HG03066 (cell line): ENCODE measurements at regions not wholly inside any gene's neighbourhood (a gene's known extent, or its start where the extent isn't known, plus 50 kb on each side); places are given as distances from the start of the nearest gene placed in this dataset.
"Not testable (repeated sequence)": the region's sequence is repeated elsewhere in the genome, so short reads cannot be mapped to it uniquely, and the experiment has no call there.

Source experiments
- ATAC-seq: cut with Tn5 transposase; IDR thresholded peaks from one replicate; pipeline ENCODE4 v1.9.1; 2021; ENCODE audit warnings: low read depth; ENCODE audit not compliant: unreplicated experiment

DNA sequence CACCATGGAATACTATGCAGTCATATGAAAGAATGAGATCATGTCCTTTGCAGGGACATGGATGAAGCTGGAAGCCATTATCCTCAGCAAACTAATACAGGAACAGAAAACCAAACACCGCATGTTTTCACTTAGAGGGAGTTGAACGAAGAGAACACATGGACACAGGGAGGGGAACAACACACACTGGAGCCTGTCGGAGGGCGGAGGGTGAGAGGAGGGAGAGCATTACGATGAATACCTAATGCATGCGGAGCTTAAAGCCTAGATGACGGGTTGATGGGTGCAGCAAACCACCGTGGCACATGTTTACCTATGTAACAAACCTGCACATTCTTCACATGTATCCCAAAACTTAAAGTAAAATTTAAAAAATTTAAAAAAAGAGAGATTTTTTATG, 191.0 kb upstream of the PRSS58 start:
- ATAC-seq, result not testable (repeated sequence)

DNA sequence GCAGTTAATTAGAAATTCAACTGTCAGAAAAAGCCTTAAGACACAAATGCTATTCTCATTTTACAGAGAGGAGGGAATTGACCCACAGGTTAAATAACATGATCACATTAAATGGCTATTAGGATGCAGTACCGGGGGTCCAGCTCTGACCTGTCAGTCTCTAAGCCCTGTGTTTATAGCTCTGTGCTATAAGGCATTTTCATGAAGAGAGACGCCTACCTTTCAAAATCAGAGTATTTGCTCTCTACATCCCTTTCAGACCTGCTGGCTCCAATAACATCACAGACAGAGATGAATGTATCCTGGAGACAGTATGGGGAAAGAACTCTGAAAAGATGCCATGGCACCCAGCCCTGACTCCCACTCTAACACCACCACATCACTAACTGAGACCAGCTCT, 189.9 kb upstream of the PRSS58 start:
- ATAC-seq, result no peak

DNA sequence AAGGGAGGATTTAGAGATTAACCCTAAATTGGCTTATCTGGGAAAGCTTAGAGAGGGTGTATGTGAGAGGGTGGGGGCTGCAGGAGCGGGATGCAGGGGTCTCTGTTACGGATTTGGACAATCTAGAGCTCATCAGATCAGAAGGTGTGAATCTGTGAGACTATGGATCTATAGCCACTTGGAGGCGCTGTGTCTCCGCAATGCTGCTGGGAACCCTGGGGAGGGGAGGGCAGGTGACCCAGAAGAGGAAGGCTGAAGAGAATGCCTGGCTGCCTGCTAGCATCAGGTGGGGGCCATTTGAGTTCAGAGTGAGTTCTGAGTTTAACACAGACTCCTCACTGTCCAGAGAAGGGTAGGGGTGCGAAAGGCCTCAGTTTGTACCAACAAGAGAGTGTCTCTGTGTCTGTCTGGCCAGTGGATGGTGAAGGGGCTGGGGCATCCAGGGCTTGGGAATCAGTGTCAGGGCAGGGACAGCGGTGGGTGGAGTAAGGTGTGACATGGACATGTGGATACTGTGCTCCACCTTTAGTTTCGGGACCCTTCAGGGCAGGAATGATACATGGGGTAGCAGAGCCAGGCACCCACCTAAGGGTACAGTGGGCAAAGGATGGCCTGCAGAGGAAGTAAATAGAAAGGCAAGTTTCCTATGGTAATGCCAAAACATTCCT, 187.3 kb upstream of the PRSS58 start:
- no peak for ATAC-seq

DNA sequence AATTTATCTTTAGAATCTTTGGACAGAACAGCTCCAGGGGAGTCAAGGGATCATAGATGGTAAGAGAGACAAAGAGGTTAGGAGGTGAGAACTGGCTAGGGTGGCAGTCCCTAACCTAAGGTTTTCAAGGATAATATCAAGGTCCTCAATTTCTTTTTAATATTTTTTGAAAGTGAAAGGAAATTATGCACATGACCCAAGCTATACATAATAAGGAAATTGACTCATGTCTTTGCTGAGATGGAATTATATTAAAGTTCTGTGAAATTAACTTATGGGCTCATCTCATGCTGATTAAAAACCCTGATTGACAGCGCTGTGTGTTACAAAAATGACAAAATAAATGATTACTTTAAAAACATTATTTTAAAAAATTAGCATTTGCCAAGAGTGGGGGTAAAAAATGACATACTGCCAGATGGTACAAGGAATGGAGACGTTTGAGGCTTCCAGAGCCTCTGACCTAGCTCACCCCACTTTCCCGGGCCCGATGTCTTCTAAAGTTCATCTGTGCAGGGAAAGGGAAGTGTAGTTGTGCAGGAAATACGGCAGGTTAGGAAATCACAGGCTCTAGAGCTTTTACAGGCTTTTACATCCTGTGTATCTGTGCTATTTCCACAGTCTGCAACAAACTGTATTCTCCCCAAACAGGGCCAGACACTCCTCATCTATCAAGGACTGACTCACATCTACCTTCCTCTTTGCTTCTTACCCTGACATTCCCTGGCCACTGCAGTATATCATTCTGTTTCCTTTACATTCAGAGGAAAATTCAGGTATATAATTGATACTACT, 185.6 kb upstream of the PRSS58 start:
- no peak for ATAC-seq

DNA sequence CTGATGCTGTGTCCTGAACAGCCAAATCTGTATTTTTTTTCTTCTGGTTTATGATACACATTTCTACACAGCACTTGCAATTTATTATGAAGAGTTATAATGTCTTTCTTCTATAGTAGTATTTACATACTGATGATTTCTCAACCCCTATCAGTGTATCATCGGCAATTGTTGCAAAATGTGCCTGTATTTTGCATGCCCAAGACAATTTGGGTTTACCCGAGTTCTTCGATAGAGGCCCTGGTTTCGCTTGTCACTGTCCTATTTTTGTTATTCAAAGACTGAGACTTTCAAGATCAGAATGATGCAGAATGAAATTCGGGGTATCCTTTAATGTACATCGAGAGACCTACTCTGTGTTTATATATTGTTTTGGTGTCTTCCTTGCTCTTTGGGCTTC, 184.5 kb upstream of the PRSS58 start:
- no peak for ATAC-seq

DNA sequence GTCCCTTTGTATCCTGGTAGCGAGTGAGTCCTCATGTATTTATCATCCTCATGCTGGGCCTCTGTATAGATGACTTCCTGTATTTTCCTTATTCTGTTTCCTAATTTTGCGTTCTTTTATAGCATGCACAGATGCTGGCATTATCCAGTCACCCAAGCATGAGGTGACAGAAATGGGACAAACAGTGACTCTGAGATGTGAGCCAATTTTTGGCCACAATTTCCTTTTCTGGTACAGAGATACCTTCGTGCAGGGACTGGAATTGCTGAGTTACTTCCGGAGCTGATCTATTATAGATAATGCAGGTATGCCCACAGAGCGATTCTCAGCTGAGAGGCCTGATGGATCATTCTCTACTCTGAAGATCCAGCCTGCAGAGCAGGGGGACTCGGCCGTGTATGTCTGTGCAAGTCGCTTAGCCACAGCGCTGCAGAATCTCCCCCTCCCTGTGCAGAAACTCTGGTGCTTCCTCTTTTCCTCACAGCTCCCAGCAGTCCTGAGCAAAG, 183.1 kb upstream of the PRSS58 start:
- ATAC-seq, result no peak

DNA sequence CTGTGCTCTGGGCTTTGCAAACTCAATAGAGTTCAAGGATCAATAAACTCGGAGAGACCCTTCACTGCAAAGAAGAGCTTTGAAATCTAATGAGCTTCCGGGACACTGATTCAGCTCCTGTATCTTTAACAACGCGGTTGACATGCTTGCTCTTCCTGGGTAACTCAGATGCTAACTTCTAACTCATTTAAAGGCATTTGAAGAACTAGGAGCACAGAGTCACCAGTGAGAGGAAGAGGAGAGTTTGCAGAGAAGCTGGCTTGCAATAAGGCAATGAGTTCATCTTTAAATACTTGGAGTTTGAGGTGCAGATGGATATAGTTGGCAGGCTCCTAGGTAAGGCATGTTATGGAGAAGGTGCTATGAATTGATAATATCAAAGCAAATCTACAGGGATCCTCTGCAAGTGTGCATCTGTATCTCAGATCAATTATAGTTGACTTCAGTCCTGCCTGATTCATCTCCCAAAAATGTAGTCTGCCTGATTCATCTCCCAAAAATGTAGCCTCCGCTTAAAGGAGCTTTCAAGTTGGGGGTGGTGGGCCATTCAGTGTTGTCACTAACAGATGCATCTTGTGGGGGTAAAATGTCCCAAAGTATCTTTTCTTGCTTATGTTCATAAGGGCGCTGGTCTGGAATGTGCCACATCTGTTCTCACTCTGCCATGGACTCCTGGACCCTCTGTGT, 182.5 kb upstream of the PRSS58 start:
- ATAC-seq, result no peak

DNA sequence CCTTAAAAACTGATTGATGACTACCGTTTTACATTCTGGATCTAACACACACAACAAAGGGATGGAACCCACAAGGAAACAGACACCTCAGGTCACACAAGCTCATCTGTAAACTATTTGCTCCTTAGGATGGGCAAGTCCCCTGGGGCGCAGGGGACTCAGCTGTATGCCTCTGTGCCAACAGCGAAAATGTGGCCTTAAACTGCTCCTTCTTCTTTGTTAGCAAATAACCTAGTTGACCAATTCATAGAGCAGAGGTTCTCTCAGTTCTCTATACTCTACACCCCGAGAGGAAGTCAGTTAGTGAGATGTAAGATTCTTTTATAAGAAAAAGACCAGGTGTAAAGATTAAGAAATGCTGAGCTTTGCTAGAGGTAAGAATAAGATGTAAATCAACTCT, 181.9 kb upstream of the PRSS58 start:
- ATAC-seq, result no peak

DNA sequence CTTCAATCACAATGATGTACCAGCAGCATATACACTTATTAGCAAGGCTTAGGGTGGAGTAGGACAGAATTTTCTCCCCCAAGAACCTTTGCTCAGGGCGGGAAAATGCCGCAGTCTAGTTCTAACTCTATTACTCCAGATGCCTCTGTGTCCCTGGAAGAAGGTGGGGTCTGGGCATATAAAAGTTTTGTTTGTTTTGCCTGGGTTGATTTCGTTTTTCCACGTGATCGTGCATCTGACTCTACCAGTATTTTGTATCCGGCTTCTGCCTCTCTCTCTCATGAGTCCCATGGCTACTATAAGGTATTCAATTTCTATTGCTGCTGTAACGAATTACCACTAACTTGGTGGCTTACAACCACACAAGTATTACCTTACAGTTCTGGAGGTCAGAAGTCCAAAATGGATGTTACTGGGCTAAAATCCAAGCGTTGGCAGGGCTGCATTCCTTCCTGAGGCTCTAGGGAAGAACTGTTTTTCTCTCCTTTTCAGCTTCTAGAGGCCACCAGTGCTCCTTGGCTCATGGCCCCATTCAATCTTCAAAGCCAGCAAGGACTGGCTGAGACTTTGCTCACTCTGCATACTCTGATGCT, 181.2 kb upstream of the PRSS58 start:
- ATAC-seq, result no peak

DNA sequence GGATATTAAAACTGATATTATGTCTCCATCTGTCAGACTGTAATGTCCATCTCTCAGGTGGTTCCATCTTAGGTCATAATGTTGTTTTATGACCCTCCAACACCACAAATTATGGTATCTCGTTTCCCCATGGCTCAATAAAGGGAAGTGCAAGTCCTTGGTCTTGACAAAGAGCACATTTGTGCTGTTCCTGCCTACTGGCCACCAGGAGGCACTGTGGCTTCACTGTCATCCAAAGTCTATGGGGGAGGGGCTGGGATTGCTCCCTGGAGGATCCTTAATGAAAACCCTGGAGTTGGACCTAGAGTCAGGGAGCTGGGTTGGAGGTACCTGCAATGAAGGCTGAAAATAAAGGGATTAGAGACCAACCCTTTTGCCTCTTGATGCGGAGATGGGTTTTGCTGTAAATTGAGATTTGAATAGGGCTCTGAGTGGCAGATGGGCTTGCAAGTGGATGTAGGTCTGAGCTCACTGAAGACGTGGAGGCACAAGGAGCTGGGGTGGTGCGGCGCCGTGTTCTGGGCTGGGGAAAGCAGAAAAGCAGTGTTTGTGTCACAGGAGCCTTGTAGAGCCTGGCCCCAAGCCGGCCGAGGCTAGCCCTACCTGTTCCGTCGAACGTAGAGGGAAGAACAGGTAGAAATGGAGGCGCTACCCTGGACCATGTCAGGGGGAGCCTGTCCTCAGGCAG, 180.5 kb upstream of the PRSS58 start:
- ATAC-seq, result no peak

DNA sequence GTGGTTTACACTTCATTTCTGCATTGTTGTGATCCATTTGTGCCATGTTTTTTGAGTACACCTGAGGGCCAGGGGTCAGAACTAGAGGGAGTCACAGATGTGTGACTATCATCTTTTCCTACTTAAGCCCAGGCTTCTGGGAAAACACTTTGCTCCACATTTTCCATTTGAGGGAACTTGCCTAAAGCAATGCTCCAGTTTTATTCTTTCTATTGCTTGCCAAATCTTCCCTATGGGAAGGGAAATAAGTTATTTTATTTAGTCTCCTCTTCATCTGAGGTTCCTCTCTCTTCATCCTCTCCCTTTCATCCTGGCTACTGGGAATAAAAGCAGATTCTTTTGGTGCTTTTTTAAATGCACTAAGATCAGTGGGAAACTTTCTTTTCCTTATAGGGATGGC, 179.9 kb upstream of the PRSS58 start:
- no peak for ATAC-seq

DNA sequence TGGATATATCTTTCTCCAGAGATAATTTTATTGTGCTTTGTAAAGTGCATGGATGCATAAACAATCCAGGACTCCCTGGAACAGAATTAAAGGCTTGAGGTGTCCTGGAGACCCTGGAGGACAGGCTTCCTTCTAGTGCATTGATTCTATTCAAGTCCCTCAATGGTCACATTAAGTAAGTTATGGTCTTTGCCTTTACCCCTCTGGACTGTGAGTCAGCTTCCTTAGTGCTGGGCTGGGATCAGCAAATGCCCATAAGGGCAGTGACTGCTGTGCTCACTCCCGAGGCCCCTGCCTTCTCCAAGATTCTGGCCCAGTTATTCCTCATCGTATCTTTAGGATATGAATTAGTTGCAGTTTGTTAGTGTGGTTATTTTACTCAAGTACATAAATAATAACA, 178.7 kb upstream of the PRSS58 start:
- ATAC-seq, result no peak

DNA sequence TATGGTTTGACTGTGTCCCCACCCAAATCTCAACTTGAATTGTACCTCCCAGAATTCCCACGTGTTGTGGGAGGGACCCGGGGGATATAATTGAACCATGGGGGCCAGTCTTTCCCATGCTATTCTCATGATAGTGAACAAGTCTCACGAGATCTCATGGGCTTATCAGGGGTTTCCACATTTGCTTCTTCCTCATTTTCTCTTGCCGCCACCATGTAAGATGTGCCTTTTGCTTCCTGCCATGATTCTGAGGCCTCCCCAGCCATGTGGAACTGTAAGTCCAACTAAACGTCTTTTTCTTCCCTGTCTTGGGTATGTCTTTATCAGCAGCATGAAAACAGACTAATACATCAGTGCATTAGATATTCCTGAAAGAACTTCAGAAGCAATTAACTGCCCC, 177.7 kb upstream of the PRSS58 start:
- ATAC-seq, result not testable (repeated sequence)

DNA sequence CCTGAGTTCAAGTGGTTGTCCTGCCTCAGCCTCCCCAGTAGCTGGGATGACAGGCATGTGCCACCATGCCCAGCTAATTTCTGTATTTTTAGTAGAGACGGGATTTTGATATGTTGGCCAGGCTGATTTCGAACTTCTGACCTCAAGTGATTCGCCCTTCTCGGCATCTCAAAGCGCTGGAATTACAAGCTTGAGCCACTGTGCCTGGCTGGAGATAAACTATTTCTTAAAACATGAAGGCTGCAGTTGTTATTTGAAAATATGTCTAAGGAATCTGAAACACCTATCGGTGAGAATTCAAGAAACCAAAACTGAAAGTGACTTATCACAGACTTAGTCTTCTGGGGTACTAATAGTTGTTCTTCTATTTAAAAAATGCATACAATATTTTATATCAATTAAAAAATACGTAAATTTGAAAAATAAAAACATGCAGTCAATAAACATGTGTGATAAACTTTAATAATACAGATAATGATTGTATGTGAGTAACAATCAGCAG, 176.9 kb upstream of the PRSS58 start:
- no peak for ATAC-seq

DNA sequence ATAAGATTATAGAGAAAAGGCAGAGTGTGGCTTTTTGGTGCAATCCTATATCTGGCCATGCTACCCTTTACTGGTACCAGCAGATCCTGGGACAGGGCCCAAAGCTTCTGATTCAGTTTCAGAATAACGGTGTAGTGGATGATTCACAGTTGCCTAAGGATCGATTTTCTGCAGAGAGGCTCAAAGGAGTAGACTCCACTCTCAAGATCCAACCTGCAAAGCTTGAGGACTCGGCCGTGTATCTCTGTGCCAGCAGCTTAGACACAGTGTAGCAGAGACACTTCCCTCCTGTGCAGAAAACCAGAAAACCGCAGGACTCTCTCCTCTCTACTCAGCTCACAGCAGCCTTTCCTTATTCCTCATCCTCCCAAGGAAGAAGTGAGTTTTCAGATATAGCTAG, 176.3 kb upstream of the PRSS58 start:
- ATAC-seq, result not testable (repeated sequence)

DNA sequence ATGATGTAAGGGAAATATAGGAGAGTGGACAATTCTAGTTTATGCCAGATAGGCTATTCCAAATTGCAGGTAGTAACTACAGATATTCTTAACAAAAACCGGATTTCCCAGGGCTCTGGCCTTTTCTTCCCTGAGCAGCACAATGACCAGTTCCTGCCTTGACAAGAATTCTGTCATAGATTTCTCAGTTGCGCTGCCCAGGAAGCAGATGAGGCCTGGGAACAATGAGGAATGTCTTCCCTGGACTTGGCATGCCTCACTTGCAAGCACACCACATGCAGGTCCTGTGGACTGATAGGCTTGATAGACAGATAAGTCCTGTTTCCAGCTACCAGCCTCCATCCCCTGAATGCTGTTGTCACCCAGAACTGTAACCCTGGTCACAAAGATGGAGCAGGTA, 174.5 kb upstream of the PRSS58 start:
- ATAC-seq, result no peak

DNA sequence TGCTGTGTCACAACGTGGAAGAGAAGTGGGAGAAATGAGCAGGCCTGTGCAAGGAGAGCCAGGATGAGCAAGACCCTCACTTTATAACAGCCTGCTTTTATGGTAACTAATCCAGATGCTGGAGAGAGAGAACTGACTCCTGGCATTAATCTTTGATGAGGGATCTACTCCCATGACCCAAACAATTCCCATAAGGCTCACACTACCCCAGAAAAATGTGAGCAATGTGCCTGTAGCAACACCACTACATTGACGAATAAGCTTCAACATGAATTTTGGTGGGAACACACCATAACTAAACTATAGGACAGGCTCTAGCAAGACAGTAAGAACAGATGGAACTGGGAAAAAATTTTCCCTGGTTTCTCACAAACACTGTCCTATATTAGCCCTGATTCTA, 173.6 kb upstream of the PRSS58 start:
- no peak for ATAC-seq

DNA sequence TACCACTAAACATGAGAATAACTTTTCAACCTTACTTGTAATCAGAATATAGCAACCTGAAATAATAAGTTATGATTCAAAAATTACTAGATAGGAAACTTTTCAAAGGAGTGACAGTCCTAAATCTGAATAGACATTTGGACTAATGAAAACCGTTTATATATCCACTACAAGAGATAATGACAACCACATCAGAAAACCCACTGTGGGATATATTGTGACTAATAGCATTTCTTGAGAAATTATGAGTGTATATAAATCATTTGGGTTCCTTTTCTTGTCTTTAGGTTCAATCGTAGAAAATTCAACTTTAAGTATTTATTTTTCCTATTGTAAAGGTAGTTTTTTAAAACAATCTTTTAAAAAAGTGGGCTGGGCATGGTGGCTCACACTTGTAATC, 170.2 kb upstream of the PRSS58 start:
- ATAC-seq, result no peak

DNA sequence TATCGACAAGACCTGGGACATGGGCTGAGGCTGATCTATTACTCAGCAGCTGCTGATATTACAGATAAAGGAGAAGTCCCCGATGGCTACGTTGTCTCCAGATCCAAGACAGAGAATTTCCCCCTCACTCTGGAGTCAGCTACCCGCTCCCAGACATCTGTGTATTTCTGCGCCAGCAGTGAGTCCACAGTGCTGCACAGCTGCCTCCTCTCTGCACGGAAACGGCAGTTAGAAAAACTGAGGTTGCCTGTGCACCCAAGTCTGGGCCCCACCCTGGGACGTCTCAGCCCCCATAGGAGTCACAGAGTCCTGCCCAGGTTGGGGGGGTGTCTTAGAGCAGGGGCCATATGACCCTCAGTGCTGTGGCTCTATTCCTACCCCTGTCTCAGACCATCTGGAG, 167.4 kb upstream of the PRSS58 start:
- no peak for ATAC-seq

DNA sequence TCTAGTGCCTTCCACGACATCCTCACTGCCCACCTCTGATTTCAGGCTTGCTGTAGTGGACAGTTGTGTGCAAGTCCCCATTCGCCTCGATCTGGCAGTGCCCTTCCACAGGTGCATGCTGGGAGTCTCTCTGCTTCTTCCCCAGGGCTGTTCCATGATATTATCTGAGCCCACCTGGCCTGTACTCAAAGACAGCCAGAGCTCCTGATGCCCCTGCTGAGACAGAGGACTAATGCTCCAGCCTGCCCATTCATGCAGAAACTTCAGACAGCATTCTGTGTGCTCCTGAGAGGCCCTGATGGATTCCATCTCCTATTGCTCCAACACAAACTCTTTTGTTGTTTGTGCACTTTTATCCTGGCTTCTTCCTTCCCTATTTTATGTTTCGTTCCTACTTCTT, 164.8 kb upstream of the PRSS58 start:
- no peak for ATAC-seq
